Neural crest cell (in vitro differentiated cells): ENCODE measurements at regions not wholly inside any gene's neighbourhood (a gene's known extent, or its start where the extent isn't known, plus 50 kb on each side); places are given as distances from the start of the nearest gene placed in this dataset.
"Not testable (repeated sequence)": the region's sequence is repeated elsewhere in the genome, so short reads cannot be mapped to it uniquely, and the experiment has no call there.

Experiments used
- DNase-seq: peaks from one replicate; pipeline ENCODE4 v3.0.0; 2021; ENCODE audit warnings: low read depth, mixed read lengths, low spot score
- H3K27ac Mint-ChIP-seq: one replicate; pipeline ENCODE4 v1.8.0; 2021; ENCODE audit warnings: mild to moderate bottlenecking, mixed read lengths; ENCODE audit not compliant: unreplicated experiment
- H3K27me3 Mint-ChIP-seq: 2 replicates; pipeline ENCODE4 v1.8.0; 2021; ENCODE audit warnings: low read depth, mild to moderate bottlenecking, mixed read lengths
- H3K36me3 Mint-ChIP-seq: 2 replicates; pipeline ENCODE4 v1.8.0; 2021; ENCODE audit warnings: low read depth, mild to moderate bottlenecking, mixed read lengths
- H3K4me1 Mint-ChIP-seq: 2 replicates; pipeline ENCODE4 v1.8.0; 2021; ENCODE audit warnings: mixed read lengths
- H3K4me3 Mint-ChIP-seq: one replicate; pipeline ENCODE4 v1.8.0; 2021; ENCODE audit warnings: mild to moderate bottlenecking, mixed read lengths
- H3K9me3 Mint-ChIP-seq: 2 replicates; pipeline ENCODE4 v1.8.0; 2021; ENCODE audit warnings: mixed read lengths
- TF ChIP-seq, protein P1 (sequence below): fragments of 200-600 bp; sonication (generic); conservative IDR thresholded peaks from 2 replicates; pipeline ENCODE4 v1.5.0; 2021; ENCODE audit warnings: antibody characterized with exemption, mild to moderate bottlenecking

DNA sequence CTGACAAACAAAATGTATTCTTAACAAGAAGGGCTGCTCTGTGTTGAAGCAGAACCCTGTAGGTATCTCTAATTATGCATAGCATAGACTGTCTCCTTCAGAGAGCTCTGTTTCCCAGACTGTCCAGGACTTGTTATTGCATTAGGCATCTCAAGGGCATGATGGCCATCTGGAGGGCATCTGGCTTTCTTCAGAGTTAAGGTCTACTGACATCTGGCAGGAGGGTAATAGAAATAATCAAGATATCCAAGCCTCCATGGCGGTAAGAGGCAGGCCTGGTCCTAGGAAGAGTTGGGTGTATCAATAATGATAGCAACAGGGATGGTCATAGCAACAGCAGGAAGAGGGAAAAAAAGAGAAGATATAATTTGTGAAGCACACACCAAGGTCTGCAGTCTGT is 161.2 kb downstream of the TTC8 start:
- Mint-ChIP-seq H3K27ac (no peak overlapping the region), H3K27me3 (peaks cover 19% of the 10 kb centered on the region), H3K4me3 (no peak overlapping the region), H3K4me1 (no peaks in the 10 kb centered on the region), H3K9me3 (peaks cover 9% of the 10 kb centered on the region), H3K36me3 (no peaks in the 10 kb centered on the region)
- no peak for DNase-seq
- TF ChIP-seq, protein P1, sequence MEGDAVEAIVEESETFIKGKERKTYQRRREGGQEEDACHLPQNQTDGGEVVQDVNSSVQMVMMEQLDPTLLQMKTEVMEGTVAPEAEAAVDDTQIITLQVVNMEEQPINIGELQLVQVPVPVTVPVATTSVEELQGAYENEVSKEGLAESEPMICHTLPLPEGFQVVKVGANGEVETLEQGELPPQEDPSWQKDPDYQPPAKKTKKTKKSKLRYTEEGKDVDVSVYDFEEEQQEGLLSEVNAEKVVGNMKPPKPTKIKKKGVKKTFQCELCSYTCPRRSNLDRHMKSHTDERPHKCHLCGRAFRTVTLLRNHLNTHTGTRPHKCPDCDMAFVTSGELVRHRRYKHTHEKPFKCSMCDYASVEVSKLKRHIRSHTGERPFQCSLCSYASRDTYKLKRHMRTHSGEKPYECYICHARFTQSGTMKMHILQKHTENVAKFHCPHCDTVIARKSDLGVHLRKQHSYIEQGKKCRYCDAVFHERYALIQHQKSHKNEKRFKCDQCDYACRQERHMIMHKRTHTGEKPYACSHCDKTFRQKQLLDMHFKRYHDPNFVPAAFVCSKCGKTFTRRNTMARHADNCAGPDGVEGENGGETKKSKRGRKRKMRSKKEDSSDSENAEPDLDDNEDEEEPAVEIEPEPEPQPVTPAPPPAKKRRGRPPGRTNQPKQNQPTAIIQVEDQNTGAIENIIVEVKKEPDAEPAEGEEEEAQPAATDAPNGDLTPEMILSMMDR: no peak

- no peaks in the 10 kb centered on the region for H3K36me3 Mint-ChIP-seq
- DNase-seq: no peak
- no peaks in the 10 kb centered on the region for H3K4me1 Mint-ChIP-seq
- peaks cover 16% of the 10 kb centered on the region for H3K27me3 Mint-ChIP-seq
- H3K4me3 Mint-ChIP-seq: no peak overlapping the region
- TF ChIP-seq, protein P1: no peak
- peaks cover 7% of the 10 kb centered on the region for H3K9me3 Mint-ChIP-seq
- H3K27ac Mint-ChIP-seq: no peak overlapping the region
Observed at GRCh38 chr14:88986146-88986841, 161.8 kb downstream of the TTC8 start.

- H3K4me1 Mint-ChIP-seq, H3K4me3 Mint-ChIP-seq, H3K27ac Mint-ChIP-seq, DNase-seq, H3K9me3 Mint-ChIP-seq, H3K36me3 Mint-ChIP-seq: not testable (repeated sequence)
- peaks cover 17% of the 10 kb centered on the region for H3K27me3 Mint-ChIP-seq
Observed at GRCh38 chr14:88986908-88987307, 162.5 kb downstream of the TTC8 start.

DNA sequence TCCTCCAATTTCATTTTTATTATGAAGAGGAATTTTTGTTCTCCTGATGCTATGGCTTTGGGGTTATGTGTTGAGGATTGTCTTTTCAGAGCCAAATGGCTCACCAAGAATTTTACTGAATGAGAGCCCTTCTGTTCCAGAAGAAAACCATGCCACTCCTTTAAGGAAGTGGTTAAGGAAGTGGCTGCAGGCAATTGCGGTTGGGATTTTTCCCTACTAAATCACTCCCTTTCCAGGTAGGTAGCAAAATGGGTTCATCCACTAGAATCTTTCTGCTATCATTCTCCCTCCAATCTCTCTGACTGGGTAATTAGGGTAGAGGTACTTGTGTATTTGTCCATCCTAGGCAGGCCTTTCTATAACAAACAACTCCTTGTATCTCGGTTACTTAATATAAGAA is 163.1 kb downstream of the TTC8 start:
- no peaks in the 10 kb centered on the region for H3K36me3 Mint-ChIP-seq

DNA sequence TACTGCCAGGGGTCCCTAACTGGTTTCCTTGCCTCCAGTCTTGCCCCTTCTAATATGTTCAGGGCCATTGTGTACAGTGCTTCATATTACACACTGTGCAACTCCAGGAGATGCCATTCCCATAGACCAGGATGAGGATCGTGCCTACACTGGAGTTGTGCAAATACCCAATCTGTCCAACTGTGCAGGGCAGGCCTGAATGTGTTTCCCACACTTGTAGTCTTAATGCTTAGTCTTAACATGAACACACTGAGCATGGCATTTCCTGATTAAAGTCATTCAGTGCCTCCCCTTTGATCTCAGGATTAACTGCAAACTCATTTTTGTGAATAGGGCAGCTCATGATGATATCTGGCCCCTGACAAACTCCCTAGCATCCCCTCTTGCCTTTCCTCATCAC is 165.5 kb downstream of the TTC8 start:
- peaks cover 20% of the 10 kb centered on the region for H3K27me3 Mint-ChIP-seq
- TF ChIP-seq, protein P1: no peak
- DNase-seq: no peak
- peaks cover 9% of the 10 kb centered on the region for H3K9me3 Mint-ChIP-seq
- no peak overlapping the region for H3K4me3 Mint-ChIP-seq
- H3K4me1 Mint-ChIP-seq: no peaks in the 10 kb centered on the region
- no peak overlapping the region for H3K27ac Mint-ChIP-seq
- no peaks in the 10 kb centered on the region for H3K36me3 Mint-ChIP-seq

More for the DNA sequence above, 163.1 kb downstream of the TTC8 start:
- no peak for DNase-seq
- Mint-ChIP-seq H3K27ac (no peak overlapping the region), H3K27me3 (peaks cover 17% of the 10 kb centered on the region), H3K4me3 (no peak overlapping the region), H3K4me1 (no peaks in the 10 kb centered on the region), H3K9me3 (peaks cover 9% of the 10 kb centered on the region)
- TF ChIP-seq, protein P1: no peak

GRCh38 chr14:88990856-88991255 is 166.4 kb downstream of the TTC8 start:
- TF ChIP-seq, protein P1: no peak
- Mint-ChIP-seq H3K36me3 (no peaks in the 10 kb centered on the region), H3K27ac (no peak overlapping the region), H3K4me3 (no peak overlapping the region), H3K27me3 (peaks cover 23% of the 10 kb centered on the region), H3K4me1 (no peaks in the 10 kb centered on the region), H3K9me3 (peaks cover 5% of the 10 kb centered on the region)
- DNase-seq: no peak
